ENCODE measurements at regions not wholly inside any gene's neighbourhood (a gene's known extent, or its start where the extent isn't known, plus 50 kb on each side); places are given as distances from the start of the nearest gene placed in this dataset.
"Not testable (repeated sequence)": the region's sequence is repeated elsewhere in the genome, so short reads cannot be mapped to it uniquely, and the experiment has no call there.

DNA sequence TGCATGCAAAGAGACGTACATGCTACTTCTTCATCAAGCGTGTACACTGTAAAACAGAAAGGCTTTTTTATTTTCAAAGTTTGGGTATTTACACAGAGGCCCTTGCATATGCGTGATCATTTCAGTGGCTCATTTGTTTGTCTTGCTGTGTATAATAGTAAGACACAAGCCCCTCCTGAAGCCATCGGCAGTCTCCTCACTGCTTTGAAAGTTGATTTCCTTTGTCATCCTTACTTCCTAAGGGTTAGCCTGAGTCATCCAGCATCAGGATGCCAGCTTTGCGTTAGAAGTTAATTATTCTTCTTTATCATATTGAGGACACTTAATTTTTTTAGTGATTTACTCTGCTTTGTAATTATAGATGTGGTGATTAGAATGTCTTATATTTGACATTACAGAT, 72.5 kb upstream of the CTBP2 start:
- DNase-seq: no peak

DNA sequence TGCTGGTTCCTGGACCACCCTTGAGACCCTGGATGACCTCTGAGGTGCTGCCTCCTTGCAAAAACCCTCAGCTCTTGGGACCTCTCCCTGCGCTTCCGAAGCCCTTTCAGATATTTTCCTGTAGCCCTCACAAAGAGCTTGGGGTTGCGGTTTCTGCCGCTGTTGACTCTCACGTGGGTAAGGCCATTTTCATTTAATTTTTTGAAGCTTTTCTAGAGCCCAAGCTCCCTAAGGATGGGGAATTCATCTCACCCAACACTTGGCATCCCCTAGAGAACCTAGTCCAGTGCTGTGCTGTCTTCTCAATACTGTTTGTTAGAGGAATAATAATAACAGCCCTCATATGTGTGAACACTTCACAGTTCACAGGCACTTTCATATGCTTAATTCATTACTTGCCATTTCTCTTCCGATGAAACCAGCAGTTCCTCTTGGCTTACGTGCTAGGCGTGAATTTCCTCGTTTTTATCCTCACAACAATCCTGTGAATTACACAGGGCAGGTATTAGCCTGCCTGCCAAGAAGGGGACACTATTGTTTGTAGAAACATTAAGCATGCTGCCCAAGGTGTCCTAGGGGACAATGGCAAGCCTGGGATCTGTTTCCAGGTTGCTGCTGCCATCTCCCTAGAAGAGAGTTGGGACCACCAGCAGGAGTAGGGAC, 71.6 kb upstream of the CTBP2 start:
- DNase-seq: no peak

DNA sequence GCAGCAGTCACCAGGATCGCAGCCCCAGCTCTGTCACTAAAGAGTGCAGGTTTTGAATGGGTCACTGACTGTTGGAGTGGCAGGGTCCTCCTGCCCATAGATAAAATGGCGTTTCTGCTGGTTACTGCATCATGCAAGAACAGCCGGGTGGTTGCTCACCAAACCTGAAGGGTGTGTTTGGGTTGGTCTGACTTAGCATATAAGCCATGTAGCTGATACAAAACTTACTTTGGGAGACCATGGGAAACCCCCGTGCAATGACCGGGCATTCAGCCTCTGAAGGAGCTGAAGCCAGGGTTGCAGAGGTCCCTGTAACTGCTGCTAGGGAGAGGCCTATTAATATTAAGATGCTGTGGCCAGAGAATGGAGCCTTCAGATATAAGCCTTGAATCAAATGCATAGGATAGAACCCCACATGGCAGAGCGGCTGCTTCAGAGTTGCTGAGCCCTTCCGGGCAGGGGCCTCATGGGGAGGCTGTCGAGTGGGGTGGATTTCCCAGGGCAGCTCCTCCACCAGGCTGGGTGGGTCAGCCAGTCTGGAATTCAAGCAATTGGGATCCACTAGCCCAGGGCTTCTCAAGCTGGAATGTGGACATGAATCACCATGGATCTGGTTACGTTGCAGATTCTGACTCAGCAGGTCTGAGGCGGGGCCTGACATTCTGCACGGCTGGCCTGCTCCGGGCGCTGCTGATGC, 70.9 kb upstream of the CTBP2 start:
- no peak for DNase-seq

DNA sequence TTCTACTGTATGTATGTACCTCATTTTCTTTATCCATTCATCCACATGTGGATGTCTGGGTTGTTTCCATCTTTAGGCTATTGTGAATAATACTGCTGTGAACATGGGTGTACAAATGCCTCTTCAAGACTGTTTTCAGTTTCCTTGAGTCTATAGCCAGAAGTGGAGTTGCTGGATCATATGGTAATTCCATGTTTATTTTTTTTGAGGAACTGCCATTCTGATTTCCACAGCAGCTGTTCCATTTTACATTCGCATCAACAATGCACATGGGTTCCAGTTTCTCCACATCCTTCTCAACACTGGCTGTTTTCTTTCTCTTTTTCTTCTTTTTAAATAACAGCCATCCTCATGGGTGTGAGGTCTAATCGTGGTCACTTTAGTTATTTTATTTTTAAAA, 69.9 kb upstream of the CTBP2 start:
- DNase-seq: no peak

DNA sequence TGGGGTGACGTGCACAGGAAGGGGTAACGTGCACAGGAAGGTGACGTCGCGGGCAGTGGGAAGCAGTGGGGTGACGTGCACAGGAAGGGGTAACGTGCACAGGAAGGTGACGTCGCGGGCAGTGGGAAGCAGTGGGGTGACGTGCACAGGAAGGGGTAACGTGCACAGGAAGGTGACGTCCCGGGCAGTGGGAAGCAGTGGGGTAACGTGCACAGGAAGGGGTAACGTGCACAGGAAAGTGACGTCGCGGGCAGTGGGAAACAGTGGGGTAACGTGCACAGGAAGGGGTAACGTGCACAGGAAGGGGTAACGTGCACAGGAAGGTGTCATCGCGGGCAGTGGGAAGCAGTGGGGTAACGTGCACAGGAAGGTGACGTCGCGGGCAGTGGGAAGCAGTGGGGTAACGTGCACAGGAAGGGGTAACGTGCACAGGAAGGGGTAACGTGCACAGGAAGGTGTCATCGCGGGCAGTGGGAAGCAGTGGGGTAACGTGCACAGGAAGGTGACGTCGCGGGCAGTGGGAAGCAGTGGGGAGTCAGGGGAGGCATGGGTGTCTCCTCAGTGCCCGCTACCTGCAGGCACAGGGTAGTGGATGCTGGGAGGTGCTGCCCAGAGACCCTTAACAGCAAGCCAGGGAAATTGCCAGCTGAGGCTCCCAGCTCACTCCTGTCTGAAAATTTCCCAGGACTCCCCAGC, 68.0 kb upstream of the CTBP2 start:
- not testable (repeated sequence) for DNase-seq

DNA sequence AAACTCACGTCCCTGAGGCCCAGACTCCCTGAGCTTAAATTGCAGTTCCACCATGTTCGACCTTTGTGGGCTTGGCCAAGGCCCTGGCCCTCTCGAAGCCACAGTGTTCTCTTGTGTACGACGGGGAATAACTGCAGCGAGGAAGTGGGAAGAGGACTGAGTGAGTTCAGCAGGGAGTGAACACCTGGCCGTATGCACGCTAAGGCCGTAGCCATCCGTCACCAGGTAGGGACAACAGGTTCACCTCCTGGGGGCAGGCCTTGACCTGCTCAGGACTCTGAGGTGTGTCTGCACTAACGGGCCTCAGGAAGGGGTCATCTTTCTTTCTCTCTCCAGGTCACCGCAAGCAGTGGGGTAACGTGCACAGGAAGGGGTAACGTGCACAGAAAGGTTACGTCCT, 67.2 kb upstream of the CTBP2 start:
- DNase-seq: no peak

DNA sequence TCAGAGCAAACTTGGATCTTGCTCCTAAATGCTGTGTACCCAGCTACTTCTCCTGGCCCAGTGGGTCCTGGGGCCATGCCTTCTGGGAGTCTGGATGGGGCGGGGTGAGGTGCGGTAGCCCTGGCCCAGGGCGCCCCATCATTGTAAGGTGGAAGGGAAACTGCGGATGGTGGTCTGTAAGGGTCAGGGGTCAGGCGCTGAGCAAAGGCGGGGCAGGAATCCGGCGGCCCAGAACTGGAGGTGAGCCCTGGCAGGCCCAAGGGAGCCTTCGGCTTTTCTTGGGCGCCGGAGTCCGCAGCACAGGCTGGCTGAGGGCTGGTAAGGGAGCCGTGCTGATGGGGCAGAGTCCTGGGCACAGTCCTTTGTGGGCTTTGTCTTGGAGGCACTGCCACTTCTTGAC, 66.5 kb upstream of the CTBP2 start:
- DNase-seq: no peak

- DNase-seq: no peak
Measured at GRCh38 chr10:125226005-125226404, 65.6 kb upstream of the CTBP2 start.

DNA sequence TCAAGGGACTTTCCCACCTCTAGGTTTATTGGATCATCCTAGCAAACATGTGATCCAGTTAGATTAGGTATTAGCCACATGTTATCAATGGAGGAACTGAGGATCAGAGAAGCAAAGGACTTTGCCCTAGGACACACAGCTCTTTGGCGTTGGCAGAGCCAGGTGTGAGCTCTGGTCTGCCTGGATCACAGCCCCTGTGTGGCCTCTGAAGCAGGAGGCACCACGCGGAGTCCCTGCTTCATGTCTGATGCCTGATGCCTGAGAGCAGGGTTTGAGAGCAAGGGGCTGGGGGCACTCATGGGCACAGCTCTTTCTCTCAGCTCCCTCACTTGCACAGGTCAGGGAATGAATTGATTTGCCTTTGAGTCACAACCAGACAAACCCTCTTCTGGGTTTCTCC, 64.7 kb upstream of the CTBP2 start:
- DNase-seq: no peak

- DNase-seq: no peak
Measured at GRCh38 chr10:125222515-125223308, 62.3 kb upstream of the CTBP2 start.

DNA sequence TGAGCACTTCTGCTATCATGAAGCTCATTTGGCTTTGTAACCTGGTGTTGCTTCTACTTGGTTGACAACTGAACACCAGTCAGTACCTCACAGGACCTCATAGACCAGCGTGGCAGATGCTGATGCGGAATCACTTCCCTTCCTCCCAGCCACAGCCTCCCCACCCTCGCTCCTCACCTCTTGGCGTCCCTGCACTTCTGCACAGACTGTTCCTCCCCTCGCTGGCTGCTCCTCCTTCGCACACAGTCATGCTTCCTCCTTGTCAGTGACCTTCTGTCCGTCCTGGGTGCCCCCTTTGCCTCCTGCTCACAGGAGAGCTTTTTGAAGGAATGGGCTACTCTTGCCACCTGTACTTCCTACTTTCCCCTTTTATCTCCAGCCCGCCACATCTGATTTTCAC, 61.4 kb upstream of the CTBP2 start:
- no peak for DNase-seq

DNA sequence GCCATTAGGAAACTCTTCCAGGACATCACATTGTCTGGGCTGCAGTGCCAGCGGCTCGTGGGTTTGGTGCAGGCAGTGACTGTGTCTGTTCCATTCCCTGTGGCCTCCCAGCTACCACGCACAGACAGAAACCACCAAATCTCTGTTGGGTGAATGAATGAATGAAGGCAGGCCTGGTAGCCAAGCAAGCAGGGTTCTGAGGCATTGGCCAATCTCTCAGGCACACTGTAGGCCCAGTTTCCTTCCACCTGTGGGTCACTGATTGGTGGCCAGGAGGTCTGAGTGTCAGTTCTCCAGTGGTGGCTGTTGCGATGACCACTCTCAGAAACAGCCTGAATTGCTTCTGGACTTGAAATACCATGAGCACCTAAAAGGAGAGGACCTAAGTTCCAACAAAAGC, 59.4 kb upstream of the CTBP2 start:
- DNase-seq: no peak

DNA sequence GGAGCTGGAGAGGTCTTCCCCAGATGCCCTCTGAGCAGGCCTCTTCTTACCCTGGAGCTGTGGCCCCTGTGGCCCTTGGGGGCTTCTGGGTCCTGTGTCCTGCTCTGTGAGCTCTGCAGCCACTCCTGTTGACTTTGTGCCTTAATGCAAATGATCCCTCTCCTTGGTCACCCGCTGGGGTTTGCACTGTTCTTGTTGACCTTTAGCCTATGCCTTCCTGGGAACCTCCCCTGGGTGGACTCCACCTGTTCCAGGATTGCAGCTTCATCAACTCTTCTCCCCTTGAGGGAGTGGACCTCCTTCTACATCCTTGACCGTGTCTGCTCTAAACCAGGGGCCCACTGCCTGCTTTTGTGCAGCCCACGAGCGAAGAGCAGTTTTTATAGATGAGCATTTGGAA, 58.6 kb upstream of the CTBP2 start:
- no peak for DNase-seq

DNA sequence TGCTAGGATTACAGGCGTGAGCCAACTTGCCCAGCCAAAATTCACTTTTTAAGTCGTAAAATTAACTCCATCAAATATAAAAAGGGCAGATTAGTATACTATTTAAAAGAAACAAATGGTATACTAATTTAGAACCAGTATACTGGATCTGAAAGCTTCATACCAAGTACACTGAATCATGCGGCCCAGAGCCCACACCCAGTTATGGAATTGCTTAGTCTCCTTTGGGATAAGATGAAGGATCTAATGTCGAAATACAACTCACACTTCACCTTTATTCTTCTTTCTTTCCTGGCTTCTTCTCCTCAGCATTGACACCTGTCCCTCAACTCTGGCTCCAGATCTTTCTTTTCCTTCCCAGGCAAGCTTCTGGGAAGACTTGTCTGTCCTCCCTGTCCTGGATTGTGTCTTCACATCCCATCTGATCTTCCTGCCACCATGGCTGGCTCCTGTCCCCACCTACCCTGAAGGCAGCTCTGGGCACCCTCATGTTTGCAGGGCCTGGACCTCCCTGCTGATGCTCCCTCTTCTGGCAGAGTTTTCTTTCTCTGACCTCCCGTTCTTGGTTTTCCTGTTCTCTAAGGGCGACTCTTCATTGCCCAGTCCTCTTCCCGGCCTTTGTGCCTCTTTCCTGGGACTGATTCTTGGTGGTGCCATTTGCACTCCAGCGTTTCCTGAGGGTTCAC, 57.8 kb upstream of the CTBP2 start:
- DNase-seq: no peak

- DNase-seq: no peak
Measured at GRCh38 chr10:125216861-125217260, 56.5 kb upstream of the CTBP2 start.

- DNase-seq: no peak
Measured at GRCh38 chr10:125216309-125216708, 55.9 kb upstream of the CTBP2 start.

DNA sequence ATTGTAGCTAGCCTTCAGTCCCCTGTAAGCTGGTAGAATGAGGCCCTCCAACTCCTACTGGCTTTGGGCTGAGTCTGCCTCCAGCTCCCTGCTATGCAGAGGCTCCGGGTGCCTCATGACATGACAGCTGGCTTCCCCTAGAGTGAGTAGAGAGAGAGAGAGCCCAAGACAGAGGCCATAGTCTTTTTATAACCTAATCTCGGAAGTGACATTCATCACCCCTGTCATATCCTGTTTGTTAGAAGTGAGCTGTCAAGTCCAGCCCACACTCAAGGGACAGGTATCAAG, 53.9 kb upstream of the CTBP2 start:
- no peak for DNase-seq

GRCh38 chr10:125213541-125214282, 53.3 kb upstream of the CTBP2 start:
- DNase-seq: no peak

GRCh38 chr10:125212150-125212809, 51.9 kb upstream of the CTBP2 start:
- no peak for DNase-seq
